NCI-H2196 (cell line): ENCODE measurements at regions not wholly inside any gene's neighbourhood (a gene's known extent, or its start where the extent isn't known, plus 50 kb on each side); places are given as distances from the start of the nearest gene placed in this dataset.
A peak's percentile ranks its signal among the peaks of the same experiment; 100 is the strongest.
"Not testable (repeated sequence)": the region's sequence is repeated elsewhere in the genome, so short reads cannot be mapped to it uniquely, and the experiment has no call there.

Experiments used
- DNase-seq: peaks from one replicate; lab custom pipeline; 2025; ENCODE audit not compliant: unreplicated experiment; lab: John Stamatoyannopoulos, UW

GRCh38 chr6:21333715-21334114 lies 259.8 kb upstream of the SOX4 start:
- DNase-seq = no peak

- DNase-seq = no peak
These were observed 258.9 kb upstream of the SOX4 start for GRCh38 chr6:21334651-21335050.

- DNase-seq = no peak
These were observed 258.0 kb upstream of the SOX4 start for GRCh38 chr6:21335591-21335990.

- no peak for DNase-seq
These were observed 256.3 kb upstream of the SOX4 start for GRCh38 chr6:21337263-21337662.

- no peak for DNase-seq
These were observed 253.0 kb upstream of the SOX4 start for GRCh38 chr6:21340573-21340972.

- DNase-seq = no peak
These were observed 251.6 kb upstream of the SOX4 start for GRCh38 chr6:21341910-21342309.

- DNase-seq = no peak
These were observed 251.1 kb upstream of the SOX4 start for GRCh38 chr6:21342501-21342900.

GRCh38 chr6:21345704-21346103 lies 247.8 kb upstream of the SOX4 start:
- not testable (repeated sequence) for DNase-seq

GRCh38 chr6:21348146-21348503 lies 245.4 kb upstream of the SOX4 start:
- no peak for DNase-seq

- DNase-seq = peak; percentile 48
These were observed 244.9 kb upstream of the SOX4 start for GRCh38 chr6:21348504-21349195.

- DNase-seq = no peak
These were observed 243.7 kb upstream of the SOX4 start for GRCh38 chr6:21349834-21350233.

GRCh38 chr6:21350926-21351325 lies 242.6 kb upstream of the SOX4 start:
- no peak for DNase-seq

- no peak for DNase-seq
These were observed 241.4 kb upstream of the SOX4 start for GRCh38 chr6:21352131-21352530.

- DNase-seq = no peak
These were observed 238.7 kb upstream of the SOX4 start for GRCh38 chr6:21354805-21355238.

GRCh38 chr6:21355638-21356037 lies 237.9 kb upstream of the SOX4 start:
- DNase-seq = no peak

GRCh38 chr6:21357262-21357661 lies 236.3 kb upstream of the SOX4 start:
- no peak for DNase-seq

GRCh38 chr6:21359926-21360325 lies 233.6 kb upstream of the SOX4 start:
- no peak for DNase-seq

GRCh38 chr6:21360336-21360735 lies 233.2 kb upstream of the SOX4 start:
- DNase-seq = no peak

- no peak for DNase-seq
These were observed 226.4 kb upstream of the SOX4 start for GRCh38 chr6:21367148-21367547.

- no peak for DNase-seq
These were observed 225.8 kb upstream of the SOX4 start for GRCh38 chr6:21367649-21368154.

GRCh38 chr6:21371061-21371460 lies 222.5 kb upstream of the SOX4 start:
- DNase-seq = no peak

- no peak for DNase-seq
These were observed 221.8 kb upstream of the SOX4 start for GRCh38 chr6:21371676-21372171.
